ENCODE measurements at regions not wholly inside any gene's neighbourhood (a gene's known extent, or its start where the extent isn't known, plus 50 kb on each side); places are given as distances from the start of the nearest gene placed in this dataset.

- Histone ChIP-seq H3K4me1 (ENCODE audit: control insufficient read depth, insufficient read depth, low read length) (peaks cover 3% of the 10 kb centered on the region; the same call in 1 of the 2 replicates), H3K4me3 (ENCODE audit: low read depth, low read length) (no peak overlapping the region), H3K9me3 (ENCODE audit: control insufficient read depth, insufficient read depth, low read depth, low read length) (no peaks in the 10 kb centered on the region), H3K27ac (ENCODE audit: extremely low read depth, low read depth, low read length) (no peak overlapping the region), H3K36me3 (ENCODE audit: control insufficient read depth in 2 of 2, insufficient read depth in 1 of 2, low read length in 2 of 2) (no peaks in the 10 kb centered on the region)
- POLR2A ChIA-PET: no interaction called here
- TF ChIP-seq WT1 (tag by site-specific recombination; IDR thresholded peaks at IDR 0.05): no peak
- no peak for TF ChIP-seq ZNF555 (tag by site-specific recombination; conservative IDR thresholded peaks at IDR 0.05)
- TF ChIP-seq ZNF239 (tag by site-specific recombination; IDR thresholded peaks at IDR 0.05): no peak
- TF ChIP-seq ZNF792 (tag by site-specific recombination; IDR thresholded peaks at IDR 0.05): no peak
- no peak for TF ChIP-seq GFI1B (tag by site-specific recombination; IDR thresholded peaks at IDR 0.05)
- TF ChIP-seq ZNF24 (tag by site-specific recombination; IDR thresholded peaks at IDR 0.05): no peak
- CTCF ChIA-PET: interaction anchor here (1.2 to 1.7 kb wide), 2 partner anchors 35 to 251 kb away, joined by 3 to 4 read pairs; no protein-coding TSS in a partner anchor
Measured at GRCh38 chrX:13232484-13232883, 87.4 kb downstream of the ATXN3L start.

DNA sequence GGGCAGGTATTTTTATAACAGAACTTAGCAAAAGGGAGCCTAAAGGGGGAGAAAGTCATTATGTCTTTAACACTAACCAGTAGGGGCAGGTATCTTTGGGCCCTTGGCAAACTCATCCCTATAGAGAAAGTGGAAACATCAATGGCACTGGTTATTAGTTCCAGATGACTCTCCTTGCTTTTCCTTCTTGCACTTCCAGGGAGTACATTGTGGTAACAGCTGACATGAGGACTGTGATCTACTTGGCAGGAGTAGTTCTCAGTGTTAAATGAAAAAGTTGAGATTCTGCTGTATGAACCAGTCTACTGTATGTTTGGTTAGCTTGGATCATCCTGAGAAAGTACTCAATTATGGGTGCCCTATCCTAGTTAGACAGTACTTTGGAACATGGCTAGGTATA, 93.6 kb downstream of the ATXN3L start:
- Histone ChIP-seq H3K4me1 (ENCODE audit: control insufficient read depth, insufficient read depth, low read length) (peaks cover 18% of the 10 kb centered on the region), H3K9me3 (ENCODE audit: control insufficient read depth, insufficient read depth, low read depth, low read length) (no peaks in the 10 kb centered on the region), H3K4me3 (ENCODE audit: low read depth, low read length) (no peak overlapping the region), H3K27ac (ENCODE audit: extremely low read depth, low read depth, low read length) (no peak overlapping the region), H3K36me3 (ENCODE audit: control insufficient read depth in 2 of 2, insufficient read depth in 1 of 2, low read length in 2 of 2) (no peaks in the 10 kb centered on the region)
- POLR2A ChIA-PET: no interaction called here
- TF ChIP-seq ZEB2 (tag by site-specific recombination; IDR thresholded peaks at IDR 0.05) (no peak), ZBTB1 (tag by site-specific recombination; IDR thresholded peaks at IDR 0.05) (no peak), ZNF302 (tag by site-specific recombination; IDR thresholded peaks at IDR 0.05; ENCODE audit: low read depth) (no peak), ZNF571 (tag by site-specific recombination; IDR thresholded peaks at IDR 0.05) (no peak), TSHZ1 (tag by site-specific recombination; IDR thresholded peaks at IDR 0.05; ENCODE audit: borderline replicate concordance) (no peak), ZNF623 (tag by site-specific recombination; IDR thresholded peaks at IDR 0.05) (no peak), ZNF10 (tag by site-specific recombination; IDR thresholded peaks at IDR 0.05) (no peak), HIC1 (tag by site-specific recombination; IDR thresholded peaks at IDR 0.05) (no peak), ZNF600 (tag by site-specific recombination; IDR thresholded peaks at IDR 0.05) (no peak), KLF7 (tag by site-specific recombination; IDR thresholded peaks at IDR 0.05; ENCODE audit: borderline replicate concordance) (no peak), ZNF184 (tag by site-specific recombination; IDR thresholded peaks at IDR 0.05) (no peak), GLIS1 (tag by site-specific recombination; IDR thresholded peaks at IDR 0.05) (no peak), ZNF654 (tag by site-specific recombination; IDR thresholded peaks at IDR 0.05; ENCODE audit: low read depth) (no peak)
- TF ChIP-seq, protein P1, sequence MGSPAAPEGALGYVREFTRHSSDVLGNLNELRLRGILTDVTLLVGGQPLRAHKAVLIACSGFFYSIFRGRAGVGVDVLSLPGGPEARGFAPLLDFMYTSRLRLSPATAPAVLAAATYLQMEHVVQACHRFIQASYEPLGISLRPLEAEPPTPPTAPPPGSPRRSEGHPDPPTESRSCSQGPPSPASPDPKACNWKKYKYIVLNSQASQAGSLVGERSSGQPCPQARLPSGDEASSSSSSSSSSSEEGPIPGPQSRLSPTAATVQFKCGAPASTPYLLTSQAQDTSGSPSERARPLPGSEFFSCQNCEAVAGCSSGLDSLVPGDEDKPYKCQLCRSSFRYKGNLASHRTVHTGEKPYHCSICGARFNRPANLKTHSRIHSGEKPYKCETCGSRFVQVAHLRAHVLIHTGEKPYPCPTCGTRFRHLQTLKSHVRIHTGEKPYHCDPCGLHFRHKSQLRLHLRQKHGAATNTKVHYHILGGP (tag by site-specific recombination; IDR thresholded peaks at IDR 0.05): no peak
- CTCF ChIA-PET: no interaction called here
